Testis (tissue), 2 donors: ENCODE measurements at regions not wholly inside any gene's neighbourhood (a gene's known extent, or its start where the extent isn't known, plus 50 kb on each side); places are given as distances from the start of the nearest gene placed in this dataset.

Experiments
- DNase-seq: peaks from one replicate; pipeline ENCODE4 v3.0.0-alpha.2; 2019
- H3K27ac ChIP-seq, 2 donors: fragments of 200-600 bp; sonication (generic); one replicate each; pipeline ENCODE4 v1.5.1; 2019
- H3K27me3 ChIP-seq: fragments of 200-600 bp; sonication (generic); one replicate; pipeline ENCODE4 v1.5.1; 2019
- H3K36me3 ChIP-seq: fragments of 200-600 bp; sonication (generic); one replicate; pipeline ENCODE4 v1.5.1; 2017; ENCODE audit warnings: low read depth; ENCODE audit errors: missing control alignments
- H3K4me1 ChIP-seq: fragments of 200-600 bp; sonication (generic); one replicate; pipeline ENCODE4 v1.5.1; 2019
- H3K4me3 ChIP-seq, 2 donors: fragments of 200-600 bp; sonication (generic); one replicate each; pipeline ENCODE4 v1.5.1; 2017 to 2019
- H3K9me3 ChIP-seq: fragments of 200-600 bp; sonication (generic); one replicate; pipeline ENCODE4 v1.5.1; 2017
- POLR2A ChIP-seq: fragments of 450-650 bp; IDR thresholded peaks from one replicate; pipeline ENCODE4 v1.6.1; 2017; ENCODE audit warnings: antibody characterized with exemption, mild to moderate bottlenecking, moderate library complexity
- WGBS, 2 donors: methylation state at CpG; one replicate each; pipeline ENCODE4 v1.1.5; 2018; 5-methylcytosine and 5-hydroxymethylcytosine counted together
- intact Hi-C: fragments of 100-400 bp; cut with DNase I; formaldehyde crosslinking; loops from one replicate; pipeline ENCODE4 v1.15.1; 2023; ENCODE audit warnings: low total_unique reads
- TF ChIP-seq, protein P1 (sequence below), 3 experiments: fragments of 450-650 bp in 2 of 3; fragments of 200-600 bp in 1 of 3; sonication (generic) in 1 of 3; IDR thresholded peaks; one replicate each; pipeline ENCODE4 v1.5.1; 2016 to 2019; ENCODE audit warnings: antibody characterized with exemption in 3 of 3, mild to moderate bottlenecking in 2 of 3, moderate library complexity in 1 of 3

DNA sequence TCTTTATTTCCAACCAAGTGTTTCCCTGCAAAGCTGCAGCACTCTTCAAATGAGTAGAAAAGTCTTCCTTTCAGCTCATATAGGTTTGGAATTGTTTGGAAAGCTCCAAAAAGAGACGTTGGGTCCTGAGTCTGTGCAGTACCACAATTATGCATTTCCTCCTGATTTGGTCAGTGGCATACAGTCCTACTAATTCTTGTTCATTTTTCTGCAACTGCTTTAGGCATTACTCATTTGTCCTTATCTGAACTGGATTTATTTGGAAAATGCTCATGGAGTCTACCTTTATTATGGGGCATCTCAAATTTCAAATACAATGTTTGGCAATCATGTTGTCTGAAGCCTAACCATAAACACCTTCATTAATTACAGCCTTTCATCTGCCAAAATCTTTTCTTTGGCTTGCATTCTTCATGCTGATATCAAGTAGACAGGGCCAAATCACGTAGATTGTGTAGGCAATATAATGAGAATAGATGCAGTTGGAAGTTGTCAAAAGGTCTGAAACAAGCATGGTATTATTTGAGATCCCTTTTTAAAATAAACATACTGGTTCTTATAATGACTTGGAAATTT, 232.8 kb downstream of the TLE1 start:
- Histone ChIP-seq H3K4me3 (no peak overlapping the region), H3K27me3 (no peaks in the 10 kb centered on the region), H3K27ac (no peak overlapping the region), H3K9me3 (no peaks in the 10 kb centered on the region), H3K36me3 (no peaks in the 10 kb centered on the region), H3K4me1 (peaks cover 9% of the 10 kb centered on the region)
- TF ChIP-seq POLR2A = no peak
- TF ChIP-seq, protein P1, sequence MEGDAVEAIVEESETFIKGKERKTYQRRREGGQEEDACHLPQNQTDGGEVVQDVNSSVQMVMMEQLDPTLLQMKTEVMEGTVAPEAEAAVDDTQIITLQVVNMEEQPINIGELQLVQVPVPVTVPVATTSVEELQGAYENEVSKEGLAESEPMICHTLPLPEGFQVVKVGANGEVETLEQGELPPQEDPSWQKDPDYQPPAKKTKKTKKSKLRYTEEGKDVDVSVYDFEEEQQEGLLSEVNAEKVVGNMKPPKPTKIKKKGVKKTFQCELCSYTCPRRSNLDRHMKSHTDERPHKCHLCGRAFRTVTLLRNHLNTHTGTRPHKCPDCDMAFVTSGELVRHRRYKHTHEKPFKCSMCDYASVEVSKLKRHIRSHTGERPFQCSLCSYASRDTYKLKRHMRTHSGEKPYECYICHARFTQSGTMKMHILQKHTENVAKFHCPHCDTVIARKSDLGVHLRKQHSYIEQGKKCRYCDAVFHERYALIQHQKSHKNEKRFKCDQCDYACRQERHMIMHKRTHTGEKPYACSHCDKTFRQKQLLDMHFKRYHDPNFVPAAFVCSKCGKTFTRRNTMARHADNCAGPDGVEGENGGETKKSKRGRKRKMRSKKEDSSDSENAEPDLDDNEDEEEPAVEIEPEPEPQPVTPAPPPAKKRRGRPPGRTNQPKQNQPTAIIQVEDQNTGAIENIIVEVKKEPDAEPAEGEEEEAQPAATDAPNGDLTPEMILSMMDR (IDR thresholded peaks at IDR 0.05) = no peak
- 84 to 87% methylated on average over 2 of the region's 2 CpGs for WGBS, 2 donors
- DNase-seq = no peak
- intact Hi-C loops = no loop called here

DNA sequence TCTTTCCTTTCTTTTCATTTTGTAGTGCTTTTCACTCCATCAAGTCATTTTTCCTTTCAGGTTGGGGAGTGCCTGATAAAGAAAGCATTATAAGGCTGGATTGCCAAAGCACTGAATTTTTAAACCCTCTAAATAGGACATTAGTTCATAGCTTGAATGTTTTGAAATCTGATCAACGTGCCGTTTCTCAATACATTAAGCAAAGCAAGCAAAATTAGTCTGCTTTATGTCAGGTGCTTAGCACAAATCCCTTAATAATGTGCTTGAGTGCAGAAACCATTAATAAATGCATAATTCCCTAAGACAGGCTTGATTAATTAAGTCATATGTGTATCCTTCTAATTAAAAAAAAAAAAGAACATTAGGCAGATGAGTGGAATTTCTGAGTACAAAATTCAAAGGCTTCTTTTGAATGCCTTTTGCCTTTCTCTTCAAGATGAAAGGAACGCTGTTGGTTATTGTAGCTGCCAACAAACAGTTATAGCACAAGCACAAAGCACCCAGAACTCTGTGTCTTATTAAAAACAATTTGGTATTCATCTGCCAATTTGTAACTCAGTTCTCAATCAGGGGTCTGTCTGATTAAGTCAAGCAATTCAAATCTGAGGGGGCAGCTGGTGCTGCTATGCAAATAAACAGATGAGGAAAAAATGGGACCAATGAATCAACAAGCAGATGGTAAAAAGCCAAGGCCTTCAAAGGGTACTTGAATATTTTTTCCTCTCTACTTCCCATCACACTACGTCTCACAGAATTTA, 233.7 kb downstream of the TLE1 start:
- Histone ChIP-seq H3K27me3 (no peaks in the 10 kb centered on the region), H3K36me3 (no peaks in the 10 kb centered on the region), H3K27ac (no peak overlapping the region), H3K9me3 (no peaks in the 10 kb centered on the region), H3K4me3 (no peak overlapping the region), H3K4me1 (peaks cover 5% of the 10 kb centered on the region)
- TF ChIP-seq, protein P1 (IDR thresholded peaks at IDR 0.05) = no peak
- intact Hi-C loops = no loop called here
- no peak for DNase-seq
- WGBS, 2 donors = 81 to 82% methylated on average over 4 of the region's 4 CpGs

DNA sequence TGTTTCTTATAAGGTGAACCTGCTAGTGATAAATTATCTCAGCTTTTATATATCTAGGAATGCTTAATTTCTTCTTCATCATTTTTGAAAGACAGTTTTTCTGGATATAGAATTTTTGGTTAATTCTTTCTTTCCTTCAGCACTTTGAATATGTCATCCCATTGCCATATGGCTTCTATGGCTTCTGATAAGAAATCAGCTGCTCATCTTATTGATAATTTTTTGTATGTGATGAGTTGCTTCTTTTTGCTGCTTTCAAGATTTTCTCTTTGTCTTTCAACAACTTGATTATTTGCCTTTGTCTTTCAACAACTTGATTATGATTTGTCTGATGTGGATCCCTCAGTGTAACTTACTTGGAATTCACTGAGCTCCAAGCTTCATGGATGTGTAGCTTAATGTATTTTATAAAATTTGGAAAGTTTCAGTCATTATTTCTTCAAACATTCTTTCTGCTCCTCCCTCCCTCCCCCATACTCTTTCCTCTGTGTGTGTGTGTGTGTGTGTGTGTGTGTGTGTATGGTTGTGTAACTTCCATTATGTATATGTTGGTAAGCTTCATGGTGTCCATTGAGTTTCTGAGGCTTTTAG, 243.9 kb downstream of the TLE1 start:
- intact Hi-C loops = no loop called here
- TF ChIP-seq POLR2A = no peak
- TF ChIP-seq, protein P1 (IDR thresholded peaks at IDR 0.05) = no peak

DNA sequence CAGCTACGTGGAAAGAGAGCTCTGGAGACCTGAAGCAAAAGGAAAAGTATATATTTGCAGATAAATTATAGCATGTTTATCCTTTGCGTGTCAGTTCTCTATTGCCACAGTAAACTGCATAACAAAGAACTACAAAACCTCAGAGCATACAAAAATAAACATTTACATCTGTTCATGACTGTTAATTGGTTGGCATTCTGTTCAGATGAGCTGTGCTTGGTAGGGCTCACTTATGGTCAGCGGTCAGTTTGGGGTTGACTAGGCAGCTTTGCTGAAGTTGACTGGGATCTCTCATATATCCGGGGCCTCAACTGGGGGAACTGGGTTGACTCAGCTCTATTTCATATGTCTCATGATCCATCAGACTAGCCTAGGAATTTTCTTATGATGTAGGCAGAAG, 257.7 kb downstream of the TLE1 start:
- intact Hi-C loops = no loop called here
- H3K36me3 ChIP-seq = no peaks in the 10 kb centered on the region
- no peaks in the 10 kb centered on the region for H3K27me3 ChIP-seq
- no peak overlapping the region for H3K4me3 ChIP-seq
- no peaks in the 10 kb centered on the region for H3K4me1 ChIP-seq
- no peak for DNase-seq
- no peak overlapping the region for H3K27ac ChIP-seq
- H3K9me3 ChIP-seq = no peaks in the 10 kb centered on the region
- TF ChIP-seq, protein P1 (IDR thresholded peaks at IDR 0.05) = no peak
- no peak for TF ChIP-seq POLR2A
- 79 to 82% methylated on average over 4 of the region's 4 CpGs for WGBS, 2 donors

More for the DNA sequence above, 243.9 kb downstream of the TLE1 start:
- Histone ChIP-seq H3K27me3 (no peaks in the 10 kb centered on the region), H3K4me3 (no peak overlapping the region), H3K4me1 (no peaks in the 10 kb centered on the region), H3K27ac (no peak overlapping the region), H3K36me3 (no peaks in the 10 kb centered on the region), H3K9me3 (no peaks in the 10 kb centered on the region)
- DNase-seq = no peak
